H9 (cell line): ENCODE measurements at regions not wholly inside any gene's neighbourhood (a gene's known extent, or its start where the extent isn't known, plus 50 kb on each side); places are given as distances from the start of the nearest gene placed in this dataset.

Experiments
- DNase-seq: peaks from one replicate; pipeline ENCODE4 v3.0.0-alpha.2; 2017
- H2AFZ ChIP-seq: one replicate; pipeline ENCODE4 v1.6.1; 2013; ENCODE audit warnings: mild to moderate bottlenecking, low read length, control low read depth, moderate library complexity
- H2AK5ac ChIP-seq: 2 replicates; pipeline ENCODE4 v1.6.1; 2013; ENCODE audit warnings: low read length, control low read depth, mixed read lengths; ENCODE audit not compliant: insufficient read length
- H2BK120ac ChIP-seq: one replicate; pipeline ENCODE4 v1.6.1; 2013; ENCODE audit warnings: low read depth, mild to moderate bottlenecking, low read length, control low read depth, inconsistent platforms; ENCODE audit not compliant: poor library complexity, severe bottlenecking
- H2BK12ac ChIP-seq: 2 replicates; pipeline ENCODE4 v1.6.1; 2013; ENCODE audit warnings: low read length, control low read depth, mixed read lengths, low read depth; ENCODE audit not compliant: insufficient read length
- H2BK15ac ChIP-seq: 2 replicates; pipeline ENCODE4 v1.6.1; 2013; ENCODE audit warnings: low read depth, low read length, control low read depth
- H2BK20ac ChIP-seq: one replicate; pipeline ENCODE4 v1.6.1; 2013; ENCODE audit warnings: low read depth, mild to moderate bottlenecking, low read length, control low read depth, inconsistent platforms; ENCODE audit not compliant: poor library complexity, severe bottlenecking
- H2BK5ac ChIP-seq: 2 replicates; pipeline ENCODE4 v1.6.1; 2013; ENCODE audit warnings: low read length, control low read depth, mixed read lengths; ENCODE audit not compliant: insufficient read length
- H3K14ac ChIP-seq: 2 replicates; pipeline ENCODE4 v1.6.1; 2013; ENCODE audit warnings: low read length, control low read depth; ENCODE audit not compliant: insufficient read depth
- H3K18ac ChIP-seq: 2 replicates; pipeline ENCODE4 v1.6.1; 2013; ENCODE audit warnings: low read depth, mild to moderate bottlenecking, mixed read lengths, low read length, control low read depth; ENCODE audit not compliant: insufficient read length
- H3K23ac ChIP-seq: 2 replicates; pipeline ENCODE4 v1.6.1; 2013; ENCODE audit warnings: low read length, control low read depth, mixed read lengths, low read depth; ENCODE audit not compliant: insufficient read length
- H3K23me2 ChIP-seq: 2 replicates; pipeline ENCODE4 v1.6.1; 2013; ENCODE audit warnings: low read depth, mild to moderate bottlenecking, mixed read lengths, low read length, control low read depth; ENCODE audit not compliant: insufficient read length, poor library complexity, severe bottlenecking
- H3K27ac ChIP-seq: 2 replicates; pipeline ENCODE4 v1.5.1; 2013; ENCODE audit warnings: low read length, control low read depth, mixed read lengths, low read depth; ENCODE audit not compliant: insufficient read length
- H3K27me3 ChIP-seq: 2 replicates; pipeline ENCODE4 v1.6.1; 2013; ENCODE audit warnings: low read length, control low read depth, inconsistent platforms; ENCODE audit not compliant: insufficient read depth
- H3K4ac ChIP-seq: 2 replicates; pipeline ENCODE4 v1.6.1; 2013; ENCODE audit warnings: low read depth, mild to moderate bottlenecking, control low read depth, inconsistent platforms, low read length, moderate library complexity
- H3K4me1 ChIP-seq: 2 replicates; pipeline ENCODE4 v1.6.1; 2013; ENCODE audit warnings: low read length, control low read depth, inconsistent platforms; ENCODE audit not compliant: insufficient read depth
- H3K4me2 ChIP-seq: 2 replicates; pipeline ENCODE4 v1.6.1; 2013; ENCODE audit warnings: low read length, control low read depth, mixed read lengths; ENCODE audit not compliant: insufficient read length, insufficient read depth
- H3K56ac ChIP-seq: 2 replicates; pipeline ENCODE4 v1.6.1; 2013; ENCODE audit warnings: low read depth, mild to moderate bottlenecking, mixed read lengths, low read length, control low read depth; ENCODE audit not compliant: insufficient read length
- H3K79me1 ChIP-seq: 2 replicates; pipeline ENCODE4 v1.6.1; 2013; ENCODE audit warnings: low read depth, mild to moderate bottlenecking, moderate library complexity, low read length, control low read depth, inconsistent platforms; ENCODE audit not compliant: insufficient read depth, poor library complexity, severe bottlenecking
- H3K79me2 ChIP-seq: 2 replicates; pipeline ENCODE4 v1.6.1; 2013; ENCODE audit warnings: low read length, control low read depth, inconsistent platforms; ENCODE audit not compliant: insufficient read depth
- H3K9ac ChIP-seq: 2 replicates; pipeline ENCODE4 v1.6.1; 2013; ENCODE audit warnings: low read length, control low read depth, mixed read lengths; ENCODE audit not compliant: insufficient read length; ENCODE audit errors: extremely low read depth
- H3K9me3 ChIP-seq: one replicate; pipeline ENCODE4 v1.6.1; 2013; ENCODE audit warnings: low read depth, low read length, inconsistent platforms; ENCODE audit not compliant: control insufficient read depth
- H3T11ph ChIP-seq: one replicate; pipeline ENCODE4 v1.6.1; 2013; ENCODE audit warnings: mild to moderate bottlenecking, low read length, control low read depth, inconsistent platforms
- H4K20me1 ChIP-seq: one replicate; pipeline ENCODE4 v1.6.1; 2013; ENCODE audit not compliant: control insufficient read depth, insufficient read length, insufficient read depth
- H4K5ac ChIP-seq: 2 replicates; pipeline ENCODE4 v1.6.1; 2013; ENCODE audit warnings: low read depth, mild to moderate bottlenecking, mixed read lengths, low read length, control low read depth; ENCODE audit not compliant: insufficient read length
- H4K8ac ChIP-seq: replicated peaks from 2 replicates; pipeline ENCODE4 v1.6.1; 2013; ENCODE audit warnings: low read length, control low read depth, mixed read lengths, low read depth; ENCODE audit not compliant: insufficient read length
- H4K91ac ChIP-seq: 2 replicates; pipeline ENCODE4 v1.6.1; 2013; ENCODE audit warnings: low read depth, mild to moderate bottlenecking, moderate library complexity, mixed read lengths, low read length, control low read depth; ENCODE audit not compliant: insufficient read length
- H3K27ac Mint-ChIP-seq, 3 experiments: 2 replicates in 2 of 3; 3 replicates in 1 of 3; pipeline ENCODE4 v1.8.0; 2020 to 2021; ENCODE audit warnings: mixed read lengths in 3 of 3, mild to moderate bottlenecking in 1 of 3, moderate library complexity in 1 of 3
- H3K27me3 Mint-ChIP-seq: 2 replicates; pipeline ENCODE4 v1.8.0; 2021; ENCODE audit warnings: low read depth, mild to moderate bottlenecking, moderate library complexity, mixed read lengths
- H3K36me3 Mint-ChIP-seq, 3 experiments: 2 replicates in 2 of 3; 3 replicates in 1 of 3; pipeline ENCODE4 v1.8.0; 2020 to 2021; ENCODE audit warnings: low read depth in 3 of 3, mixed read lengths in 3 of 3; ENCODE audit not compliant: insufficient read depth in 1 of 3
- H3K4me1 Mint-ChIP-seq, 2 experiments: 2 replicates each; pipeline ENCODE4 v1.8.0; 2020; ENCODE audit warnings: mixed read lengths in 2 of 2
- H3K4me3 Mint-ChIP-seq, 2 experiments: 2 replicates in 1 of 2; 3 replicates in 1 of 2; pipeline ENCODE4 v1.8.0; 2020 to 2021; ENCODE audit warnings: mild to moderate bottlenecking in 2 of 2, mixed read lengths in 2 of 2, moderate library complexity in 1 of 2
- H3K9me3 Mint-ChIP-seq, 2 experiments: 2 replicates in 1 of 2; 3 replicates in 1 of 2; pipeline ENCODE4 v1.8.0; 2020; ENCODE audit warnings: mild to moderate bottlenecking in 2 of 2, mixed read lengths in 2 of 2, moderate library complexity in 1 of 2
- CTCF ChIP-seq: fragments of 200-600 bp; sonication (generic); conservative IDR thresholded peaks from 3 replicates; pipeline ENCODE4 v1.8.0; 2021; ENCODE audit warnings: antibody characterized with exemption, mild to moderate bottlenecking
- WGBS: extraction: QIAGEN DNeasy Blood & Tissue Kit; methylation state at CpG from one replicate; pipeline ENCODE4 v1.1.7; 2013; ENCODE audit warnings: missing lambda C conversion rate, low lambda C conversion rate, mixed read lengths; ENCODE audit not compliant: insufficient read length; ENCODE audit errors: extremely low coverage; 5-methylcytosine and 5-hydroxymethylcytosine counted together

- no peak overlapping the region for H3K4me2 ChIP-seq
- H3K4me1 ChIP-seq = no peaks in the 10 kb centered on the region
- Mint-ChIP-seq H3K9me3 (no peaks in the 10 kb centered on the region), H3K4me1 (peaks cover 24 to 26% of the 10 kb centered on the region in 2 experiments), H3K4me3 (no peak overlapping the region), H3K27ac (no peak overlapping the region), H3K27me3 (no peaks in the 10 kb centered on the region), H3K36me3 (no peaks in the 10 kb centered on the region)
- H4K91ac ChIP-seq = no peak overlapping the region
- no peaks in the 10 kb centered on the region for H3K79me1 ChIP-seq
- no peak overlapping the region for H2BK120ac ChIP-seq
- H3T11ph ChIP-seq = no peak overlapping the region
- H4K8ac ChIP-seq = no peak overlapping the region
- H3K23me2 ChIP-seq = no peaks in the 10 kb centered on the region
- H4K5ac ChIP-seq = no peak overlapping the region
- H3K9ac ChIP-seq = no peak overlapping the region
- H2BK12ac ChIP-seq = no peak overlapping the region
- WGBS = no CpG with 5 or more reads among the region's 3 CpGs
- no peak overlapping the region for H2BK5ac ChIP-seq
- H2BK20ac ChIP-seq = no peak overlapping the region
- no peaks in the 10 kb centered on the region for H3K79me2 ChIP-seq
- no peak overlapping the region for H2BK15ac ChIP-seq
- DNase-seq = no peak
- TF ChIP-seq CTCF = no peak
- no peak overlapping the region for H3K23ac ChIP-seq
- H4K20me1 ChIP-seq = no peaks in the 10 kb centered on the region
- no peak overlapping the region for H3K4ac ChIP-seq
- no peak overlapping the region for H3K14ac ChIP-seq
- H2AFZ ChIP-seq = no peak overlapping the region
- H3K27ac ChIP-seq = no peak overlapping the region
- no peak overlapping the region for H3K18ac ChIP-seq
- no peak overlapping the region for H2AK5ac ChIP-seq
- H3K27me3 ChIP-seq = no peaks in the 10 kb centered on the region
- no peaks in the 10 kb centered on the region for H3K9me3 ChIP-seq
- H3K56ac ChIP-seq = no peak overlapping the region
These were observed 79.6 kb downstream of the ZNF22 start for GRCh38 chr10:45080331-45080730.
